ENCODE measurements at regions not wholly inside any gene's neighbourhood (a gene's known extent, or its start where the extent isn't known, plus 50 kb on each side); places are given as distances from the start of the nearest gene placed in this dataset.

DNA sequence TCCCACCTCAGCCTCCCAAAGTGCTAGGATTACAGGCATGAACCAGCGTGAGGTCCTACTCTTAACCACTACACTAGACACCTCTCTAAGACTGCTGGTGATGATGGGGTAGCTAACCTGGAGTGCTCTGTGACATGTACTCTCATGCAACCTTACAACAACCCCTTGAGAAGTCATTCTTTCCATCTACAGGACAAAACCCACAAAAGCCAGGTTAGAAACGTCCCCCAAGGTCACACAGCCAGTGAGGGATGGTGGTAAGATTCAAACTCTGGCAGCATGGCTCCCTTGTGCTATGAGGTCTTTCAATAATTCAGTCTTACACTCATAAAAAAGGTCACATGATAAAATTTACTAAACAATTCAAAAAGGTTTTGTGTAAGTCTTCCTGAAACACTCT lies 94.8 kb upstream of the SERTAD2 start:
- Histone ChIP-seq H2BK20ac (ENCODE audit: low read depth, low read length) (no peak overlapping the region), H3K27ac (ENCODE audit: insufficient read depth, low read length) (no peak overlapping the region), H3K9ac (ENCODE audit: low read depth, low read length) (no peak overlapping the region), H3K18ac (ENCODE audit: low read depth, low read length) (no peak overlapping the region), H4K20me1 (ENCODE audit: insufficient read depth, low read length) (no peaks in the 10 kb centered on the region), H4K8ac (ENCODE audit: low read depth in 2 of 2, low read length in 2 of 2) (peak overlapping the region in 1 of 2 experiments; percentile 20; a peak in 1 of 4 replicates), H3K36me3 (ENCODE audit: control insufficient read depth, insufficient read depth, low read length) (no peaks in the 10 kb centered on the region), H2BK5ac (ENCODE audit: low read depth, low read length, poor library complexity, severe bottlenecking) (no peak overlapping the region), H4K5ac (ENCODE audit: low read depth, low read length) (no peak overlapping the region), H2AK9ac (replicated peaks; ENCODE audit: low read depth, low read length, poor library complexity) (no peak overlapping the region), H3K23ac (ENCODE audit: low read depth, low read length) (no peak overlapping the region; the same call in 1 of the 2 replicates), H3K9me1 (ENCODE audit: insufficient read depth, low read length) (peaks cover 3% of the 10 kb centered on the region; the same call in 1 of the 2 replicates), H3K14ac (replicated peaks; ENCODE audit: low read depth, low read length) (no peak overlapping the region; the same call in 1 of the 2 replicates), H2BK120ac (ENCODE audit: low read depth, low read length) (no peak overlapping the region), H2BK15ac (ENCODE audit: low read depth, low read length) (0 out of 3 replicates have a peak overlapping the region, but pooled peaks have one; percentile 59), H3K27me3 (ENCODE audit: control insufficient read depth, insufficient read depth, low read length) (no peaks in the 10 kb centered on the region), H2AFZ (replicated peaks; ENCODE audit: low read length, poor library complexity) (no peak overlapping the region), H3K9me3 (ENCODE audit: control insufficient read depth, insufficient read depth, low read length) (no peaks in the 10 kb centered on the region), H3K79me1 (ENCODE audit: low read depth in 1 of 2, low read length in 2 of 2) (peaks cover 3 to 14% of the 10 kb centered on the region in 2 experiments; a peak in 2 of 4 replicates), H3K4me3 (ENCODE audit: insufficient read depth, low read depth, low read length) (no peak overlapping the region), H3K4me1 (ENCODE audit: control insufficient read depth, insufficient read depth, low read length) (peaks cover 2% of the 10 kb centered on the region; the same call in 1 of the 2 replicates), H2AK5ac (ENCODE audit: low read depth, low read length) (no peak overlapping the region), H3K4ac (ENCODE audit: low read depth, low read length) (no peak overlapping the region), H4K91ac (ENCODE audit: insufficient read depth, low read depth, low read length) (no peak overlapping the region), H3K56ac (ENCODE audit: extremely low read depth, insufficient read depth, low read length) (no peak overlapping the region), H3K4me2 (ENCODE audit: low read depth, low read length) (peak overlapping the region; percentile 30; the same call in 1 of the 2 replicates)
- WGBS, 2 experiments (ENCODE audit: extremely low coverage in 2 of 2, insufficient read length in 1 of 2) = no CpG with 5 or more reads among the region's 2 CpGs
- dilution Hi-C loops (cut with HindIII; ENCODE audit: low sequenced_read_pairs, unreplicated experiment) = no loop called here
- no TSS peak for BruUV-seq (replicated peaks)
- POLR2A ChIA-PET (ENCODE audit: unreplicated experiment) = interaction anchor here (0.5 kb wide), 1 partner anchor 111 kb away, joined by 4 read pairs; no protein-coding TSS in a partner anchor
- TF ChIP-seq POLR2A (IDR thresholded peaks at IDR 0.05; ENCODE audit: low read depth, low read length) (no peak), MXI1 (IDR thresholded peaks at IDR 0.05; ENCODE audit: borderline replicate concordance, low read depth, low read length) (no peak)
- in situ Hi-C loops (cut with MboI; ENCODE audit: low sequenced_read_pairs) = no loop called here
- ATAC-seq (ENCODE audit: low read depth) (no peak), DNase-seq (no peak)
- CTCF ChIA-PET = interaction anchor here (0.6 to 1.3 kb wide), 2 partner anchors 25 to 113 kb away, joined by 3 to 5 read pairs; no protein-coding TSS in a partner anchor
- intact Hi-C loops (cut with micrococcal nuclease) = no loop called here

Measured in IMR-90 (cell line).